ENCODE measurements at regions not wholly inside any gene's neighbourhood (a gene's known extent, or its start where the extent isn't known, plus 50 kb on each side); places are given as distances from the start of the nearest gene placed in this dataset.
"Not testable (repeated sequence)": the region's sequence is repeated elsewhere in the genome, so short reads cannot be mapped to it uniquely, and the experiment has no call there.

DNA sequence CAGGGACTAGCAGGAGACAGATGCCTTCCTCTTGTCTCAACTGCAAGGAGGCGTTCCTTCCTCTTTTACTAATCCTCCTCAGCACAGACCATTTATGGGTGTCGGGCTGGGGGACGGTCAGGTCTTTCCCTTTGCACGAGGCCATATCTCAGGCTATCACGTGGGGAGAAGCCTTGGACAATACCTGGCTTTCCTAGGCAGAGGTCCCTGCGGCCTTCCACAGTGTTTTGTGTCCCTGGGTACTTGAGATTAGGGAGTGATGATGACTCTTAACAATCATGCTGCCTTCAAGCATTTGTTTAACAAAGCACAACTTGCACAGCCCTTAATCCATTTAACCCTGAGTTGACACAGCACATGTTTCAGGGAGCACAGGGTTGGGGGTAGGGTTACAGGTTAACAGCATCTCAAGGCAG lies 1238.6 kb downstream of the OLFM4 start:
- DNase-seq (ENCODE audit: low spot score): not testable (repeated sequence)

DNA sequence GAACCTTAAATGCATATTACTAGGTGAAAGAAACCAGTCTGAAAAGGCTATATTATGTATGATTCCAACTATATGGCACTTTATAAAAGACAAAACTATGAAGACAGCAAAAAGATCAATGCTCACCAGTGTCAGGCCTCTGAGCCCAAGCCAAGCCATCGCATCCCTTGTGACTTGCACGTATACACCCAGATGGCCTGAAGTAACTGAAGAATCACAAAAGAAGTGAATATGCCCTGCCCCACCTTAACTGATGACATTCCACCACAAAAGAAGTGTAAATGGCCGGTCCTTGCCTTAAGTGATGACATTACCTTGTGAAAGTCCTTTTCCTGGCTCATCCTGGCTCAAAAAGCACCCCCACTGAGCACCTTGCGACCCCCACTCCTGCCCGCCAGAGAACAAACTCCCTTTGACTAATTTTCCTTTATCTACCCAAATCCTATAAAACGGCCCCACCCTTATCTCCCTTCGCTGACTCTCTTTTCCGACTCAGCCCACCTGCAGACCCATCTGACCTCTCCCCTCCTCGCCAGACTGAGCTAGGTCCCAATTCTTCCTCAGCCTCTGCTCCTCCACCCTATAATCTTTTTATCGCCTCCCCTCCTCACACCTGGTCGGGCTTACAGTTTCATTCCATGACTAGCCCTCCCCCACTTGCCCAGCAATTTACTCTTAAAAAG lies 1239.5 kb downstream of the OLFM4 start:
- not testable (repeated sequence) for DNase-seq (ENCODE audit: low spot score)

DNA sequence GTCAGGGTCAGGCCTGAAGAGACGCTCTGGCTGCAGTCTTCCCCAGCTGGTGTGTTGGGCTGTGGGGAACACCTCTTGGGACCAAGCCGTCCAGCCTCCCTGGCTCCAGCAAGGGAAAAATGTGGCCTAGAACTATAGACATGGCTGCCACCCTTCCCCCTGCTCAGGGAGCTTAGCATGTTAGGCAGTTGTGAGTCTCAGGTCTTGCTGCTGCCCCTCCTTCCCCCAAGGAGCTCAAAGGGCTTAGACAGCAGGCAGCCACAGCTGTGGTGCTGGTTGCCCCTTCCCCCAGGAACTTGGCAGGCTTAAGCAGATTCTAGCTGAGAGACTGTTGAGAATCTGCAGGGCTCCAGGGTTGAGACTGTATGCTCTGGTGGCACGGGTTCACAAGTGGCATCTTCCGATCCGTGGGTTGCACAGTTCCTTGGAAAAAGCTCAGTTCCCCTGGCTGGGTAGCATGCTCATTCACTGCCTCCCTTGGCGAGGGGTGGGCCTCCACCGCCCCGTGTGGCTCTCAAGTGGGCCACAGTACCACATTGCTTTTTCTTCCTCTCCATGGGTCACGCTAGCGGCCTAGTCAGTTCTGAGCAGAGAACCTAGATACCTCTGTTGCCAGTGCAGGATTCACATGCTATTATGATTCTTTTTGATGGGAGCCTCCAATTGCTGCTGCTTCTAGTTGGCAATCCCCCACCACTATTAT lies 1258.6 kb downstream of the OLFM4 start:
- no peak for DNase-seq (ENCODE audit: low spot score)

DNA sequence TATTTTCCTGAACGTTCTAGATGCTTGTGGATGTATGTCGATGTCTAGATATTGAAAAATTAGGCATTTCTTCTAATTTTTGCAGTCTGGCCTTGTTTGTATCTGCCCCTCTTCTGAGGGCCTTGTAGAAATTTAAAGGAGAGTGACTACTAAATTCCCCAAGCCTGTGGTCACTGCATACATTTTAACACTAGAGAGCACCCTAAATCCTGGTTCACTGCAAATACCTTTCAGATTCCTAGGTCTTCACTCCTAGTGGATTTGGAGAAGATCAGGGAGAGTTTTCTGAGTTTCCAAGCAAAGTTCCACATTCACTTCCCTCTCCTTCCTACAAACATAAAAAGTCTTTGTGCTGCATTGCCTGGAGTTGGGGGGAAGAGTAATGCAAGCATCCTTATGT lies 1272.5 kb downstream of the OLFM4 start:
- no peak for DNase-seq (ENCODE audit: low spot score)

DNA sequence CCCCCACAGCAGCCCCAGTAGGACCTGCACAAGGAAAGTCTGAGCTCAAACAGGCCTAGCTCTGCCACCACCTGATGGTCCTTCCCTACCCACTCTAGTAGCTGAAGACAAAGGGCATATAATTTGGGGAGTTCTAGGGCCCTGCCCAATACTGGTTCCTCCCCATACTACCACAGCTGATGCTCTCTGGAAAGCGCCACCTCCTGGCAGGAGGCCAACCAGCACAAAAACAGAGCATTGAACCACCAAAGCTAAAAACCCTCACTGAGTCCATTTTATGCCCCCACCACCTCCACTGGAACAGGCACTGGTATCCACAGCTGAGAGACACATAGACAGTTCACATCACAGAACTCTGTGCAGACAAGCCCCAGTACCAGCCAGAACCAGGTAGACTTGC lies 1276.8 kb downstream of the OLFM4 start:
- no peak for DNase-seq (ENCODE audit: low spot score)

DNA sequence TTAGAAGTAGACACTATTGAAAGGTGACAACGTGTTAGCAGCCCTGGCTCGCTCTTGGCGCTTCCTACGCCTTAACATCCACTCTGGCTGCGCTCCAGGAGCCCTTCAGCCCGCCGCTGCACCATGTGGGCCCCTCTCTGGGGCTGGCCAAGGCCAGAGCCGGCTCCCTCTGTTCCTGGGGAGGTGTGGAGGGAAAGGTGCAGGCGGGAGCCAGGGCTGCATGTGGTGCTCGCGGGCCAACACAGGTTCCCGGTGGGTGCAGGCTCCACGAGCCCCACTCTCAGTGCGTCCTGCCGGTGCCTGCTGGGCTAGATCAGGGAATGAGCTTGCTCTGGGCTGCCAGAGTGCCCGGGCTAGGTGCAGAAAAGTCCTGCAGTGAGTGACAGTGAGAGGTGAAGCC lies 1284.3 kb downstream of the OLFM4 start:
- DNase-seq (ENCODE audit: low spot score): no peak

DNA sequence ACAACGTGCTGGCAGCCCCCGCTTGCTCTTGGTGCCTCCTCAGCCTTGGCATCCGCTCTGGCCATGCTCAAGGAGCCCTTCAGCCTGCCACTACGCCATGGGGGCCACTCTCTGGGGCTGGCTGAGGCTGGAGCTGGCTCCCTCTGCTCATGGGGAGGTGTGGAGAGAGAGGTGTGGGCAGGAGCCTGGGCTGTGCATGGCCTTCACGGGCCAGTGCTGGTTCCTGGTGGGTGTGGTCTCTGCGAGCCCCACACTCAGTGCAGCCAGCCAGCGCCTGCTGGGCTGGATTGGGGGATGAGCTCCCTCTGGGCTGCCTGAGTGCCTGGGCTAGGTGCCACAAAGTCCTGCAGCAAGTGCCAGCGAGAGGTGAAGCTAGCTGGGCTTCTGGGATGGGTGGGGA lies 1289.1 kb downstream of the OLFM4 start:
- no peak for DNase-seq (ENCODE audit: low spot score)

DNA sequence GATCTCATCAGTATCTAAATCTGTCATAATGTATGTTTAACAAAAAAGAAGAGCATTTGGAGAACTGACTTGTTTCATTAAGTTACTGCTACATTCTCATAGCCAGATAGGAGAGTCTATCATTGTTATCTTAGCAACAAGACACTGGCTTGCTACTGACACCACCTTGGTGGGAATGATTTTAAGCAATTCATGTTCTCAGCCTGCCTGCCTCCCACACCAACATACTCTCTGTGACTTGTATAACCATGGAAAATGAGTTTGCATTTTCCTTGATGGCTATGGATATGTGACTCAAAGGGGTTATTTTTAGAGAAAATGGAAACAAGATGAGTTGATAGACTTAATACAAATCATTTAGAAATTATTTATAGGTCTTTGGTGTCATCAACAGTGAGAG lies 1308.9 kb downstream of the OLFM4 start:
- no peak for DNase-seq (ENCODE audit: low spot score)

DNA sequence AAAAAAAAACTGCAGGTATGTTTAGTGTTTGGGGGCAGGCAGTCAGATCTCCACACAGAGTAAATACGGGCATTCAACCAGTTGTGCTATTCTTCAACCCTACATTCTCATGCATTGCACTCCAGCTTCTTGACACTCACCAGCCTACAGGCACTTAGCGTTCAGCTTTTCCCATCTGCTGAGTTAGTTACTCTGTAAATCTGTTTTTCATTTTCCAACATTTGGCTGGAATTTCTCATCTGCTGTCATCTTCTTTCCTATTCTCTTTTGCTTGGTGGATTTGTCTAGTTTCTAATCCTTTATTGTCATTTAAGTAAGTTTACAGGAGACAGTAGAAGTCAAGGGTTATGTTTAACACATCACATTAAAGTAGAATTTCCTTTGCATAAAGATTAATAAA lies 1318.9 kb downstream of the OLFM4 start:
- no peak for DNase-seq (ENCODE audit: low spot score)

DNA sequence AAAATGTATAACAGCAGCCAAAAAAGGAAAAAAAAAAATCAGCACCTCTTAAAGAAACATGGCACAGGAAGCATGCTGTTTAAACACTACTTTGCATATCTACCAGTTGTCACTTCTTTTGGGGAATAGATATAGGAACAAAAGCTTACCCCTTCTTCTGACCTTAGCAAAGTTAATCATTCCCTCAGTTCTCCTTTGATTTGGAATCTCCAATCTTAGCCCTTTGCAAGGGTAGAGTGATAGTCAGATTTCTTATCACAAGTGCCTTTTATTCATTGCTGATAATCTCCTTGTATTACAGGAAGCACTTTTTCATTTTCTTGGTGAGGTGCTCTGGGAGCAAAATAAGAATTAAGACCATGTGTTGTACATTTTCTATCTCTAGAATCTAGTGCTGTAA lies 1327.6 kb downstream of the OLFM4 start:
- DNase-seq (ENCODE audit: low spot score): no peak

DNA sequence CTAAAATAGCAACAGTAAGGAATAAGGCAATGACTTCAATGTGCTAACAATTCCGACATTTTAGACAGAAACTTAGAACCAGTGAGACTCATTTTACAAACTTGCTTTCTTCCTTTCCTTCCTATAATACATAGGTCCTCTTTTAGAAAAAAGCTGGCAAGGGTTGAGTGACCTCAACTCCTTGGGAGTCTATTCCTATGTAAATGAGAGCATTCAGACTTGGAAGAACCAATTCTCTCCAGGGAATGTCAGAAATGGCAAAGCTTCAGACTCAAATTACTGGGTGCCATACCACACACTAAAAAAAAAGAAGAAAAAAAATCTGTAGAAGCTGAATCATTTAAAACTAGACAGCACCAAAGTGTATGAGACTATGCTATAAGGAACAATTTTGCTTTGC lies 1328.2 kb downstream of the OLFM4 start:
- no peak for DNase-seq (ENCODE audit: low spot score)

DNA sequence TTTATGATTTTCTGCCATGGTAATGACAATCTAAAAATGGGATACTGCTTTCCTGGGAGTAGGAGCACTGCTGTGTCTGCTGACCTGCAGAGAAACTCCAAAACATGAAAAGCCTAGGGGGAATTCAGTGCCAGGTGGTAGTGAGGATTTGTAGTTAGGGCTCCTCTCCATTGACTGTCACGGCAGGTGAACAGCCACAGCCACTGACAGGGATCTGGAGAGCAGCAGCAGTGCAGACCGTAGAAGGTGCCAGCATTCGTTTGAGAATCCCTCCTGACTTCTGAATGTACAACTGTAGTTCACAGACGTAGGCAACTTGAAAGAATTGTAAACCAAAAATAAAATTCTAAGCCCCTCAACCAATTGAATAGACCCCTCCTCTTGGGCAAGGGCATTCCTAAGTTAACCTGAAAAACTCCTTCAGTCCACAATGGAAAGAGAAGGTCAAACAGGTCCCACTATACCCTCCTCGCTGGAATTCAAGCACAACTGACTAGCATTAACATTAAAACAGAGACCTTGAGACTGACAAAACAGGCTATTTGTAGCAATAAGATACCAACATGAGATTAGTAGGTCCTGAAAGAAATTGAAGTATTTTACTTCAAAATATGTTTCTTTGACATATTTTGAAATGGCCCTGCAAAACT lies 1328.8 kb downstream of the OLFM4 start:
- DNase-seq (ENCODE audit: low spot score): no peak

DNA sequence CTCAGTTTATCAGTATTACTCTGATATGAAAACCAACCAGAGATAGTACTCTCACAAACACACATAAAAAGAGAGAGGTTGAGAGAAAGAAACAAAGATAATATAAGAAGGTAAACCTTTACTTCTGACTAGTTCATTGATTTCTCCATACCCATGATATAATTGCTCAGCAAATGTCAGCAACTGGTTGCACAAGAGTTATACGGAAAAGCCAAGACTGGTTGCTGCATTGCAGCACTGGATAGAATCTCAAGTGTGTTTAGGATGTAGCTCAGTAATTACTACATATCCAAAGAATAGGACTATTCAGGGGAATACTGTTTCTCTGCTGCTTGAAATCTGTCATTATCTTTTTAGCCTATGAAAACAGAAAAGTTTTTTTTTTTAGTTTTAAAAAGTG lies 1332.8 kb downstream of the OLFM4 start:
- DNase-seq (ENCODE audit: low spot score): no peak

DNA sequence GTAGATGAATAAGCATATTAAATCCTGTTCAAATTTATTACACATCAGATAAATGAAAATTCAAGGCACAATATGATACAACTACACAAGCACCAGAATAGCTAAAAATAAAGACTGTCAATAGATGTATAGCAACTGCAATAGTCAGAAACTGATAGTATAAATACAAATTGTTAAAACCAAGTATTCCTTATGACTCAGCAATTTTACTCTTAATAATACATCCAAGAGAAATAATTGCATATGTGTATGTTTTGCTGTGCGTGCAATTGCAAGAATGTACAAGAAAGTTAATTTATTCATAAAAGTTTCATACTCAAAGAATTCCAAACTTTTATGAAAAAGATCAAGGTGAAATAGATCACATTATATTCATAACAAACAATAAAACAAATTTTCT lies 1338.1 kb downstream of the OLFM4 start:
- DNase-seq (ENCODE audit: low spot score): no peak

DNA sequence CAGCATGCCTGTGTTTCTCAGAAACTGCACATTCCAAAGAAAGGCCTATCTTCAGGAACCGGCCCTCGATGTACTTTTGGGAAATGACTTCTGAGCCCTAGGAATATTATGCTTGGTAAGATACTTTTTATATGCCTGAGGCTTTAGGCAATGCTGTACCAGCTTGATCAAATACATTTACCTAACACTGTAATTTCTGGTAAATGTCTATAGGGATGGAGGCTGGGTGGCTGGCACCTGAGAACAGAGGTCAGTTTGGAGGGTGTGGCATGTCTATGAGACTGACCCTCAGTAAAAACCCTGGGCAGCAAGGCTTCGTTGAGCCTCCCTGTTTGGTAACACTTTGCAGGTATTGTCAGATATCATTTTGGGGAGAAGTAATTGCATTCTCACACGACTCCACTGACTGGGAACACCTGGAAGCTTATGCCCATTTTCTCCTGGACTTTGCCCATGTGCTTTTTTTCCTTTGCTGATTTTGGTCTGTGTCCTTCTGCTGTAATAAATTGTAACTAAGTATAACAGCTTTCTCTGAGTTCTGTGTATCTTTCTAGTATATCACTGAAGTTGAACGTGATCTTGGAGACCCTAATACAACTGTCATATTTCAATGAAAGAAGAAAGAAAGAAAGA lies 1339.1 kb downstream of the OLFM4 start:
- no peak for DNase-seq (ENCODE audit: low spot score)

DNA sequence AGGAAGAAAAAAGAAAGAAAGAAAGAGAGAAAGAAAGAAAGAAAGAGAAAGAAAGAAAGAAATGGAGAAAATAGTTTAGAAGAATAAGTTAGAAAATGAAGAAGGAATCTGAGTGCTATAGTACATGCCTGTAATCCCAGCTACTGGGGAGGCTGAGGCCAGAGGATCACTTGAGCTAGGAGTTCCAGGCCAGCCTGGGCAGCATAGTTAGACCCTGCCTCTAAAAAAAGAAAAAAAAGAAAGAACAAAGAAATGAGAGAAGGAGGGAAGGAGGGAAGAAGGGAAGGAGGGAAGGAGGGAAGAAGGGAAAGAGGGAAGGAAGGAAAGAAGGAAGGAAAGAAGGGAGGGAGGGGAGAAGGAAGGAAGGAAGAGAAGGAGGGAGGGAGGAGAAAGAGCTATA lies 1339.8 kb downstream of the OLFM4 start:
- DNase-seq (ENCODE audit: low spot score): no peak

DNA sequence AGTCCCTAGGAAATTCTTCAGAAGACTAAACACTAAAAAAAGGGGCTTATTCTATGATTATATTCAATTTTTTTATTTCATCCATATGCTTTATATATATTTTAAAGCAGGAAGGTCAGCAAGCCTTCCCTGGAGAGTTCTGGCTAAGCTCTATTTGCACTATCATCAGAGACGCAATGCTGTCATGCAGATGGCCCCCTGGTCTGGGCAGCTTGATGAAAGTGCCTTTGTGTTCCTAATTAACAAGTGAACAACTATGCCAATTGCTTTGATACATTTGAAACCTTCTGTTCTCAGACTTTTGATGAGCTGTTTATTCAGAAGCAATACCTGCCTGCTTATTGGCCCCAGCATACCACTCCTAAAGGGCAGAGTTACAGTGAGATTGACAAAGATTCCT lies 1344.6 kb downstream of the OLFM4 start:
- peak; percentile 50 for DNase-seq (ENCODE audit: low spot score)

DNA sequence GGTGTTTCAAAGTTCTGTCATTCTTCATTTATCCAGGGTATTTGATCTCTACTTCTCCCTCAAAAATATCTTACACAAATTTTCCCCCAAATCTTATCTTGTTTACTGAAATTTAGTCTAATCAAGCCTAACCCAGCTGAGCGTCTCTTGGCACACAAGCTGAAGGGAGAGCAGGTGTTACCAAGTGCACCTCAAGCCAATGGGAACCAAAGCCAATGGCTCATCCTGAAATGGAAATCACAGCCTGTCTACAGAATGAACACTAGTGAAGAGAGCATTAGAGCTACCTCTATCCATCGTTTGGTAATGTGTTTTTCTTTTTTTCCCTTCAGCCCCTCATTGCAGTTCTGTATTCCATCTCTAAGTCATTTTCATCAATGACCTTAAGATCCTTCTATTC lies 1350.8 kb downstream of the OLFM4 start:
- peak; percentile 63 for DNase-seq (ENCODE audit: low spot score)

DNA sequence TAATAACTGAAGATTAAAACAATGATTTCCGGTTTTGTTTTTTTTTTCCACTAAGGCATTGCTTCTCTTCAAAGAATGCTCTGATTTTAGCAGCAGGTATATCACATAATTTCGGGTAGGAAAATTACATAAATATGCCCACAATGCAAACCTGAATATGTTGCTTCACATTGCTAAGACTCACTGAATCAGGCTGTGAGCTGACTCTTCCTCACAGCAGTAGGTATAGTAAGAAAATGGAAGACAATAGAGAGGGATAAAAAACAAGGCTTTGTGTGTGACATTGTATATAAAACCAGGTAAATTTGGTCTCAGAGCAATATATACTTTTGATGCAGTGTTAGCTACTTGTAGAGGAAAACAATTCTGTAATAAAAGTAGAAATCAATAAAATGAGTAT lies 1355.0 kb downstream of the OLFM4 start:
- no peak for DNase-seq (ENCODE audit: low spot score)

DNA sequence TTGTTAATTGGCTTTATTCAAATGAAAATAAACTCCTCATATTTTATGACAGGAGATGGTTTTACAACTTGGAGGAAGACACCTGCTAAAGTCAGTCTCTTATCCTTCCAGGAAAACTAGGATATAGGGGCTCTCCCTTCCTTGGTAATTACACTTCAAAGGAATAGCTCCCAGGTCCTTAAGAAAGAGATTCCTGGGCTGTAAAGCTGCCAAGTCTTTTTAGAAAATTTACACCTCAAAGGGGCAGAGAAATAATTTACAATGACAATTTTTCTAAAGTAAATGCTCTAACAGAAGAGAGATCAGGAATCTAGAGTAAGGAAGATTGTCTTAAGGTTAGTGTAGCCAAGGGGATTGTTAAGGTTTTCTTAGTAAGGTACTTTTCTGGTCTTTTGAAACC lies 1359.0 kb downstream of the OLFM4 start:
- DNase-seq (ENCODE audit: low spot score): no peak

DNA sequence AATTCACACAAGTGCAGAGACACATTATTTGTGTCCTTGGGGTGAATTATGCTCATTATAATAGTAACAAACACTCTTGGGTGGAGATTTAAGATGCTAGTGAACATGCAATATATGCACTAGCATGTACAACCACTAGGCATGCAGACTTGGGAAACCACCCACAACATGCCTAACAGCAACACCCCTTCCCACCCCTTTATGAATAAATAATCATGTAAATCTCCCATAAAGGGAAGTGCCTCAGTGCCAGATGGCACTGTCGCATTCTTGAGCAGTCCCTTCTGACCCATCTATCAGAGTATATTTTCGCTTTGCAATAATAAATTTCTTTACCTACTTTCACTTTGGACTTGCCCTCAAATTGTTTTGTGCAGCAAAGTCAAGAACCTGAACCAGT lies 1362.2 kb downstream of the OLFM4 start:
- DNase-seq (ENCODE audit: low spot score): no peak

DNA sequence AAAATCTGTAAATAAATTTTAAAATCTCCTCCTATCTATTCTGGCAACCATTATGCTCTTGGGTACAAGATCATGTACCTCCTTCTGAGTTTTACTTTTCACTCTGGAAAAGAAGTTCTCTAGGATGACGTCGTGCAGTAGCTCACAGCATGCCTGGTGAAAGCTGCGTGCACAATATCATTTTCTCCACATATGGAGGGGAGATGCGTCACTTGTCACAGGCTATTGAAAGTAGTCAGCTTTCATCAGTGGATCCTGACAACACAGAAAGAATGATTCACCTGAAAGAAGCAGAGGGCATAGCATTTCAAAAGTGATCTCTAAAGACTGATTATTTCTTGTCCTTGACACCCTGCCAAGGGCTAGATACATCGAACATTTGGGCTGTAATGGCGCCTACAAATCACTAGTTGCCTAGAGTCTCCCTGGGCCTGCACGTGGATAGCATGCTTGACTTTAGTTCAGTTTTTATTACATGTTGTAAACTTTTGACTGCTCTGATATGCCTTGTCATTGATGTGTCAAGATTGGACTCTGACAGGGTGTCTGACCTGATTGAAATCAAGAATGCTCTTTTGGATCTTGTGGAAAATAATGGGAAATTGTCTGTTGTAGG lies 1365.6 kb downstream of the OLFM4 start:
- DNase-seq (ENCODE audit: low spot score): no peak

DNA sequence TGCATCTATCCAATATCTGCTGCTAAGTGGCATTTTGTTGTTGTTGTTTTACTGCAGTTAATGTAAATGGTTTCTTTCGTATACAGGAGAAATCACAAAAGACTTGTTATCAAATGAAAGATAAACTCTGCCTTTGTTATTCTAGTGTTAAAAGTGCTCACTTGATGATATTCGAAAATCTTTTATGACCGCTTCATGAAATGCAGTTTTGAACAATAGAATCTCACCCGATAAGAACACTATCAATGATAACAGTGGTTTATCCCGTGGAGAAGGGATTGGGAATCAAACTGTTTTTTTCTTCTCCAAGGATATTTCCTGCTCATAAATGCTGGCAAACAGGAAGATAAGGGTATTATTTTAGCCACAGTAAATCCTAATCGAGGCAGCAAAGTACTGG lies 1366.3 kb downstream of the OLFM4 start:
- no peak for DNase-seq (ENCODE audit: low spot score)

All from cerebellar cortex (tissue), 1 donor.